Neuronal stem cell (in vitro differentiated cells): ENCODE measurements at regions not wholly inside any gene's neighbourhood (a gene's known extent, or its start where the extent isn't known, plus 50 kb on each side); places are given as distances from the start of the nearest gene placed in this dataset.

Source experiments
- DNase-seq: peaks from one replicate; pipeline ENCODE4 v3.0.0-alpha.2; 2013; ENCODE audit warnings: low spot score
- H2AFZ ChIP-seq: one replicate; pipeline ENCODE4 v1.6.1; 2013; ENCODE audit warnings: mild to moderate bottlenecking, low read length, inconsistent platforms
- H2AK5ac ChIP-seq: 2 replicates; pipeline ENCODE4 v1.6.1; 2013; ENCODE audit warnings: low read depth, mild to moderate bottlenecking, inconsistent platforms, low read length, moderate library complexity, mixed read lengths
- H2BK120ac ChIP-seq: 2 replicates; pipeline ENCODE4 v1.6.1; 2013; ENCODE audit warnings: low read depth, mild to moderate bottlenecking, inconsistent platforms, low read length, moderate library complexity, mixed read lengths
- H2BK12ac ChIP-seq: one replicate; pipeline ENCODE4 v1.6.1; 2013; ENCODE audit warnings: low read length, inconsistent platforms
- H2BK15ac ChIP-seq: 2 replicates; pipeline ENCODE4 v1.6.1; 2013; ENCODE audit warnings: mild to moderate bottlenecking, low read length, inconsistent platforms, mixed read lengths
- H2BK5ac ChIP-seq: one replicate; pipeline ENCODE4 v1.6.1; 2013; ENCODE audit warnings: inconsistent platforms, mild to moderate bottlenecking, low read length, moderate library complexity
- H3K14ac ChIP-seq: one replicate; pipeline ENCODE4 v1.6.1; 2013; ENCODE audit warnings: low read length, inconsistent platforms
- H3K18ac ChIP-seq: 2 replicates; pipeline ENCODE4 v1.6.1; 2013; ENCODE audit warnings: low read length, inconsistent platforms
- H3K23ac ChIP-seq: 2 replicates; pipeline ENCODE4 v1.6.1; 2013; ENCODE audit warnings: low read depth, mild to moderate bottlenecking, mixed read lengths, low read length, inconsistent platforms; ENCODE audit not compliant: poor library complexity
- H3K27ac ChIP-seq: replicated peaks from 3 replicates; pipeline ENCODE4 v1.5.1; 2013; ENCODE audit warnings: low read length, inconsistent platforms
- H3K27me3 ChIP-seq, 3 experiments: 2 replicates each; pipeline ENCODE4 v1.6.1; 2013; ENCODE audit warnings: low read length in 3 of 3, mild to moderate bottlenecking in 2 of 3, inconsistent platforms in 1 of 3, low read depth in 1 of 3, mixed read lengths in 1 of 3, moderate library complexity in 1 of 3; ENCODE audit not compliant: control insufficient read depth in 3 of 3, insufficient read depth in 3 of 3
- H3K36me3 ChIP-seq, 2 donors: replicated peaks in 1 of 2; 2 replicates each; pipeline ENCODE4 v1.6.1; 2013; ENCODE audit warnings: low read length in 2 of 2; ENCODE audit not compliant: control insufficient read depth in 2 of 2, insufficient read depth in 2 of 2
- H3K4ac ChIP-seq: 2 replicates; pipeline ENCODE4 v1.6.1; 2013; ENCODE audit warnings: inconsistent platforms, mild to moderate bottlenecking, low read length, moderate library complexity
- H3K4me1 ChIP-seq, 2 donors: 1 replicate in 1 of 2; 2 replicates in 1 of 2; pipeline ENCODE4 v1.6.1; 2013; ENCODE audit warnings: low read length in 2 of 2, low read depth in 1 of 2; ENCODE audit not compliant: control insufficient read depth in 2 of 2, insufficient read depth in 1 of 2
- H3K4me2 ChIP-seq: one replicate; pipeline ENCODE4 v1.6.1; 2013; ENCODE audit warnings: mild to moderate bottlenecking, low read length, inconsistent platforms; ENCODE audit not compliant: insufficient read depth, poor library complexity, severe bottlenecking
- H3K4me3 ChIP-seq, 2 donors: 2 replicates each; pipeline ENCODE4 v1.5.1; 2013; ENCODE audit warnings: low read length in 2 of 2, mild to moderate bottlenecking in 2 of 2, inconsistent platforms in 1 of 2, moderate library complexity in 1 of 2
- H3K79me1 ChIP-seq: one replicate; pipeline ENCODE4 v1.6.1; 2013; ENCODE audit warnings: low read depth, mild to moderate bottlenecking, inconsistent platforms, low read length, moderate library complexity
- H3K9ac ChIP-seq: one replicate; pipeline ENCODE4 v1.6.1; 2013; ENCODE audit warnings: mild to moderate bottlenecking, low read depth, low read length, inconsistent platforms; ENCODE audit not compliant: poor library complexity
- H3K9me3 ChIP-seq, 2 donors: replicated peaks in 1 of 2; 2 replicates each; pipeline versions ENCODE3 to v1.6.1; 2013; ENCODE audit warnings: low read length in 2 of 2, mild to moderate bottlenecking in 2 of 2, inconsistent platforms in 1 of 2, low read depth in 1 of 2, mixed read lengths in 1 of 2, moderate library complexity in 1 of 2; ENCODE audit not compliant: control insufficient read depth in 2 of 2, insufficient read depth in 1 of 2
- H4K8ac ChIP-seq: one replicate; pipeline ENCODE4 v1.6.1; 2013; ENCODE audit warnings: low read depth, mild to moderate bottlenecking, inconsistent platforms, low read length, moderate library complexity
- H4K91ac ChIP-seq: one replicate; pipeline ENCODE4 v1.6.1; 2013; ENCODE audit warnings: low read length, low read depth, mild to moderate bottlenecking, inconsistent platforms; ENCODE audit not compliant: poor library complexity
- WGBS, 2 donors: extraction: QIAGEN DNeasy Blood & Tissue Kit; methylation state at CpG; one replicate each; pipeline ENCODE4 v1.1.7; 2013; ENCODE audit warnings: missing lambda C conversion rate in 2 of 2, mixed read lengths in 1 of 2; ENCODE audit not compliant: insufficient read length in 2 of 2, insufficient replicate concordance in 1 of 2; ENCODE audit errors: extremely low coverage in 2 of 2; 5-methylcytosine and 5-hydroxymethylcytosine counted together

DNA sequence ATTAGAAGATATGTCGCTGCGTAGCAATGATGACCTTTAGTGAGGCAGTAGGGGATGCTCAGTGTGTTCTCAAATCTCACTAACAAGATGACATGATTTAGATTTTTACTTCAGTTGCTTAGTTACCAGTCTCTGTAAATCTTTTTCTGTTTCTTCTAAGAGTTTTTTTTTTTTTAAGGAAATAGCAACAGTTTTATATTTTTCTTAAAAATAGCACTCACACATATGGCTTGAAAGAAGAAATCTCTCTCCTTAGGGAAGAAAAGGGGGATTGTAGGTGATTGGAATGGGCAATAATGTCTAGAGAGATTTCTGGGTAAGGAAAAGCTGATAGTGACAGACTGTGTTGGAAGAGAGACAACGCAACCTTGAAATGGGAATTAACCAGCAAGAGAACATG is 524.6 kb upstream of the ARPP21 start:
- Histone ChIP-seq H2BK12ac (no peak overlapping the region), H3K18ac (no peak overlapping the region), H3K4me2 (no peak overlapping the region), H3K27me3 (no peaks in the 10 kb centered on the region), H3K27ac (no peak overlapping the region), H2AFZ (no peak overlapping the region), H3K4me3 (no peak overlapping the region), H3K23ac (no peak overlapping the region), H3K14ac (no peak overlapping the region), H2BK120ac (no peak overlapping the region), H4K91ac (no peak overlapping the region), H3K9me3 (no peaks in the 10 kb centered on the region), H3K4ac (no peak overlapping the region), H2AK5ac (no peak overlapping the region), H4K8ac (no peak overlapping the region), H2BK5ac (no peak overlapping the region), H3K36me3 (no peaks in the 10 kb centered on the region), H3K79me1 (no peaks in the 10 kb centered on the region), H3K4me1 (no peaks in the 10 kb centered on the region), H2BK15ac (no peak overlapping the region), H3K9ac (no peak overlapping the region)
- WGBS, 2 donors = no CpG with 5 or more reads among the region's 3 CpGs
- DNase-seq = no peak

DNA sequence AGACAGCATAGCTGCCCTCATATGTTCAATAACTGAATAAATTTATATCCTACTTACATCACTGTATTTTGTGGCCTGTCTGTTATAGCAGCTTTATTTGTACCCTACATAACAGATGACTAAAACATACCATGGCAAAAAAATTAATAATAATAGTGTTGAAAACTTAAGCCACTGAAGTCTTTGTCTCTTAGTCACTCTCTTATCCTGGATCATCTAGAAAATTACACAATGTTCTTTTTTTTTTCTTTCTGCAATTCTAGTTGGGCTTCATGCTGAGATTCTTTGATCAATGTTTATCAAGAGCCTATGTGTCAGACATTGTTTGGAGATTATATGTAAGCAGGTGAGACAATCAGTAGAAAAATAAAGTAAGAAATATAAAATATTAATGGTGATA is 519.3 kb upstream of the ARPP21 start:
- no peak overlapping the region for H3K4me3 ChIP-seq
- H3K4me2 ChIP-seq = no peak overlapping the region
- no peak overlapping the region for H3K27ac ChIP-seq
- H3K4me1 ChIP-seq = no peaks in the 10 kb centered on the region
- no peak overlapping the region for H3K14ac ChIP-seq
- no peak overlapping the region for H4K91ac ChIP-seq
- H2BK12ac ChIP-seq = no peak overlapping the region
- H2BK15ac ChIP-seq = no peak overlapping the region
- DNase-seq = no peak
- no peak overlapping the region for H3K23ac ChIP-seq
- H3K9ac ChIP-seq = no peak overlapping the region
- H4K8ac ChIP-seq = no peak overlapping the region
- H3K4ac ChIP-seq = no peak overlapping the region
- H2BK120ac ChIP-seq = no peak overlapping the region
- no peak overlapping the region for H2BK5ac ChIP-seq
- no peaks in the 10 kb centered on the region for H3K36me3 ChIP-seq
- H3K18ac ChIP-seq = no peak overlapping the region
- no peak overlapping the region for H2AK5ac ChIP-seq
- H2AFZ ChIP-seq = no peak overlapping the region
- H3K27me3 ChIP-seq = no peaks in the 10 kb centered on the region
- no peaks in the 10 kb centered on the region for H3K79me1 ChIP-seq
- H3K9me3 ChIP-seq = no peaks in the 10 kb centered on the region

DNA sequence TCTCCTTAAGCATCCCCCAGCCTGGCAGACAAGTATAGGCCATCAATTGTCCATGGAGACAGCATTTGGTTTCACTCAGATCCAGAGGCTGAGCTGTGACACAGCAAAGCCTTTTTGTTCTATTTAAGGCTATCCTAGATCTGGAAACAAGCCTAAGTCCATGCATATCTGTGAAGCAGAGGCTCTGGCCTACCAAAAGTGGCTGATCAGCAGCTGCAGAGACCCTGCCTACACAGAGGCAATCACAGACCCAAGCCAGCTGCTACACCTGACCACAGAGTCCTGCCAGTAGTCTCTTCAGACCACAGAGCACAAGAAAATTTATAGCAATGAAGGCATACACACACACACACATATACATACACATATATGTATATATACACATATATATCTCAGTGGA is 501.7 kb upstream of the ARPP21 start:
- Histone ChIP-seq H2AFZ (no peak overlapping the region), H2BK120ac (no peak overlapping the region), H4K8ac (no peak overlapping the region), H2BK12ac (no peak overlapping the region), H3K9ac (no peak overlapping the region), H2BK5ac (no peak overlapping the region), H3K27ac (no peak overlapping the region), H3K4me3 (no peak overlapping the region), H3K4me2 (no peak overlapping the region), H3K14ac (no peak overlapping the region), H3K36me3 (no peaks in the 10 kb centered on the region), H4K91ac (no peak overlapping the region), H3K4ac (no peak overlapping the region), H3K27me3 (no peaks in the 10 kb centered on the region), H3K4me1 (no peaks in the 10 kb centered on the region), H2BK15ac (no peak overlapping the region), H3K9me3 (no peaks in the 10 kb centered on the region), H3K23ac (no peak overlapping the region), H2AK5ac (no peak overlapping the region), H3K79me1 (no peaks in the 10 kb centered on the region), H3K18ac (no peak overlapping the region)
- no peak for DNase-seq

DNA sequence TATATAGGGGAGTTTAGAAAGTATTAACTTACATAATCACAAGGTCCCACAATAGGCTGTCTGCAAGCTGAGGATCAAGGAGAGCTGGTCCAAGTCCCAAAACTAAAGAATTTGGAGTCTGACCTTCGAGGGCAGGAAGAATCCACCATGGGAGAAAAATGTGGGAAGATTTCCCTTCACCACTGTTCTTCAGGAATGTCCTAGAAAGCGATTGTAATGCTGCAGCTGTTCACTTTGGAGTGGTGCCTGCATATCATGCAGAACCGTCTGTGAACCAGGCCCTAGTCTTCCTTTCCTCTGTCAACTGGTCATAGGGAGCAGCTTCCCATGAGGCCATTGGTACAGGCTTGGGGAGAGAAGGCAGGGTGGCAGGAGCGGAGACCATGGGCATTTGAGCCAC is 497.9 kb upstream of the ARPP21 start:
- Histone ChIP-seq H3K4me1 (no peaks in the 10 kb centered on the region), H3K36me3 (no peaks in the 10 kb centered on the region), H3K9ac (no peak overlapping the region), H2BK15ac (no peak overlapping the region), H3K4ac (no peak overlapping the region), H2BK12ac (no peak overlapping the region), H3K27ac (no peak overlapping the region), H3K4me3 (no peak overlapping the region), H3K9me3 (no peaks in the 10 kb centered on the region), H3K4me2 (no peak overlapping the region), H3K79me1 (no peaks in the 10 kb centered on the region), H4K91ac (no peak overlapping the region), H2BK120ac (no peak overlapping the region), H2BK5ac (no peak overlapping the region), H3K27me3 (no peaks in the 10 kb centered on the region), H3K14ac (no peak overlapping the region), H2AK5ac (no peak overlapping the region), H3K18ac (no peak overlapping the region), H3K23ac (no peak overlapping the region), H2AFZ (no peak overlapping the region), H4K8ac (no peak overlapping the region)
- WGBS, 2 donors = no CpG with 5 or more reads among the region's 4 CpGs
- DNase-seq = no peak
